ENCODE measurements at regions not wholly inside any gene's neighbourhood (a gene's known extent, or its start where the extent isn't known, plus 50 kb on each side); places are given as distances from the start of the nearest gene placed in this dataset.

GRCh38 chr11:129729216-129729615, 86.4 kb upstream of the TMEM45B start:
- TF ChIP-seq CTCF (IDR thresholded peaks at IDR 0.05) (no peak), EZH2 (IDR thresholded peaks at IDR 0.05) (no peak)

Measured in neural progenitor cell (in vitro differentiated cells).